NCI-H2107 treated with DMSO at 0.1 percent for 48 hours (cell line): ENCODE measurements at regions not wholly inside any gene's neighbourhood (a gene's known extent, or its start where the extent isn't known, plus 50 kb on each side); places are given as distances from the start of the nearest gene placed in this dataset.

ENCODE experiments used
- DNase-seq: peaks from one replicate; lab custom pipeline; 2025; ENCODE audit not compliant: unreplicated experiment; lab: John Stamatoyannopoulos, UW

DNA sequence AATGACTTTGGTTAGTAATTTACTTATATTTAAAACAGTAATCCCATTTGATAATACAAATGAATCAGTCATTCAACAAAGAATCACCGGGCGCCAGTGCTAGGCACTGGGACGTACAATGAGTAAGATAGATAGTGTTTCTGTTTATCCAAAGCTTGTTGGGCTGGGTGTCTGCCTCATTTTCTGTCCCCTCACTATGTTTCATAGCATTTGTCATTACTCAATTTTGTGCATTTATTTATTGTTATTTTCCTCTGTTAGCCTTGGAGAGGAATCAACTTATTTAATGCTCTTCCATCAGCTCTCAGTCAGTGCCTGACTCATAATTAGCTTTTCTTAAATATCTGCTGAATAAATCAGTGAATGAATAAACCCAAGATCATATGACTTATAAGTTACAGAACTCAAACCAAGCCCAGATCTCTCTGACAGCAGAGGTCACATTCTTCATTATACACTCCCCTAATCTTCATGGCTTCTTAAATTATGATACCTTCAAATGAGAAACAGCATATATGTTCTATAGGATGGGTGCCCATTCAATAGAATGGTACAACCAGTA, 86.2 kb downstream of the TSPAN8 start:
- DNase-seq = no peak

DNA sequence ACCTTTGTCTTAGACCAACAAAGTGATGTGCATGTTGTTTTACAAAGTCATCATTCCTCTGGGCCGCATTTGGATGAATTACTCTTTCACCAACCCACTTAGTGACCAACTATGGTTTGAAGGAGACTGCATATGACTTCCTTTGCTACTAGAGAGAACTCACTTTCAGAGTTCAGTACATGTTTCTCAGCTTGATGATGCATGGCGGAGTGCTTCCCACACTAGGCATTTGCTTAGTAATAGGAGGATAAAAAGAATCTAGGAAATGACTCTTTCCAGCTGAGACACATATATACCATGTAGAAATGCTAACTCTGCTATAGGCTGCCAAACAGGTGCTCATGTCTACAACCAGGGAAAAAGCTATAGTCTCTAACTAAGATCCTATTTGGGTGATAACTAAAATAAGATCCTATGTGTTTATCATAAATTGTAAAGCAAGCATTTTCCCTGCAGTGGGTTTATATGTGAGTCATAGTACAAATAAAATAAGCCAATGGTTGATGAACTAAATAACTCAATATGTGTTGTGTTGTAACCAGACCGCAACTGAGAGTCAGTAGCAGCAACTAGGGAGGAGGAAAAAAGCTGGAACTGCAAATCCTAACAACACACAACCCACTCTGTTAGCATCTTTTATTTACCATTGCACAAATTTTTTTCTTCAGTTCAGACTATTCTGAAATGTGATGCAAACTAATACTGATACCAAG, 87.2 kb downstream of the TSPAN8 start:
- no peak for DNase-seq

DNA sequence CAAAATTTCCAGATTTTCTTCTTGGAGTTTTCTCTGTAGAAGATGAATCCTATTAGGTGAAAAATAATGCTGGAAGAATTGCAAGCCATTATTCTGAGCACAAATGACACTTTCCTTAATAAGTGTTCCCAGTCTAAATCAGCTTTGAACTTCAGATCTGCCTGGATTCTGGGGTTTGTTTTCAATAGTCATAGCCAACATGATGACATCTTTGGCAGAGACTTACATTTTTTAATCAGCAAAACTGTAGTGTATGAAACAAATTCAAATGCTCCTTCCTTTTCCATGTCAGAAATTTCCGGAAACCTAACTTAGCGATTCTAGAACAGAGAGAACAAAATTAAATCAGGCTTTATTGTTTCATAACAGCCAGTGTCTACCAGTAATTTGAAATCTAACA, 88.5 kb downstream of the TSPAN8 start:
- no peak for DNase-seq

DNA sequence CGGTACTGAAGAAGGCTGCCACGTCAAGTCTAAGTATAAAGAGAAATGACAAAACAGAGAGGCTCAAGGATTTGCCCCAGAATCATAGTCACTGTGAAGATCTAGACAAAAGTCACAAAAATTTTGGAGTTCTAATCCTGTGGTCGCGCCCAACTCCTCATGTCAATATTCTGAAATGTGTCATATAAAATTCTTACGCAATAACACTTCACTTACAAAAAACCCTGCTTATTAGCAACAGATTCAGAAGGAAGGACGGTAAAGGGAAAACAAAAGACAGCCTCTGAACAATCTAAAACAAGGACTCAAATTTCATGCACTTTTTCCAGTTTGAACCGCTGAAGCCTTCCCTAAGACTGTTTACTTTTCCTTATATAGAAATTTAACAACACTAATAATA, 94.7 kb downstream of the TSPAN8 start:
- DNase-seq = no peak

DNA sequence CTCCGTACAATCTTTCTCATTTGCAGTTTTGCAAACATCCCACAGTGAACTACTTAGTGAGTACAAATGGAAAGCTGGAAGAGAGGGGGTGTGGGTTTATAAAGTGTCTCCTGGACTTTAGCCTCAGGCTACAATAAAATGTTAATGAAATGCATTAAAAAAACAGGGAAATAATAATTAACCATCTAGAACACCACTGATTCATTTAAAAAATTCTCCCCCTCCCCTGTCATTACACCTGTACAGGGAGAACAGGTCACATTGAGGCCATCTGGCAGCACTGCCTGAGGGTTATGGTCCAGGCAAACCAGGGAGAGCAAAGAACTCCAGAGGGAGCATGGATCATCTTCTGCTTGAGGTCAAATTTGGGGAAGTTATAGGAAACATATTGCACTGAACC, 96.3 kb downstream of the TSPAN8 start:
- no peak for DNase-seq

DNA sequence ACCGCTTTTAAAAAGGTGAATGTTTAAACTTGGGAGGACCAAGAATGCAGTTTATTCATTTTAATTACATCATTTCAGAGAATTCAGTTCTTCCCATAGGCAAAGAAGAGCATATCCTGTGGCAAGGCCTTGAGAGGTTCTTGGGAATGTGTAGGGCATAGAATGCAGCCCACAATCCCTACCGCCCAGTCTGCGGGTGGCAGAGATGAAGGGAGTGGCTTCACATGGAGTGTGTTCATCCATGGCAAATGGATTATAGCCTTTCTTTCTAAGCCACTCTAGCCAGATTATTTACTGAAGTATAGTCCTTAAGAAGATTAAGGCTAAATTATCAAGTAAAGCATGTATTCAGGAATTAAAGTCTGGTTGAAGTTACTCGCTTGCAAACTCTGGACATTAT, 97.4 kb downstream of the TSPAN8 start:
- no peak for DNase-seq

DNA sequence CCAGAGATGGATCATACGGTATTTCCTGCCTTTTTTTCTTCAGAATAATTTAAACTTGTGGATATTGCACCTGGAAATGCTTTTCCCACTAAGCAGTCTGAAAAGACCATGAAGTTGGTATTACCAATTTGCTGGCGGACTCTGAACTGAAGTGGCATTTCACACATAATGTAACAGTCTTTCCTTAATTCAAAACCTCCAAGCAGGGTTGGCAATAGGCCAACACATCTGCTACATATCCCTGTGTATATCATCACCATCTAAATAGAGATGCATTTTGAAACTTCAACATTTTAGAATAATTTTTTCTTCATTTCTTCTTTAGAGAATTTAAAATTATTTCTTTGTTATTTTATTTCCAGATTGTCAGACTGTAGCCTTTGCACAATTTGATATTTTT, 100.5 kb downstream of the TSPAN8 start:
- no peak for DNase-seq

DNA sequence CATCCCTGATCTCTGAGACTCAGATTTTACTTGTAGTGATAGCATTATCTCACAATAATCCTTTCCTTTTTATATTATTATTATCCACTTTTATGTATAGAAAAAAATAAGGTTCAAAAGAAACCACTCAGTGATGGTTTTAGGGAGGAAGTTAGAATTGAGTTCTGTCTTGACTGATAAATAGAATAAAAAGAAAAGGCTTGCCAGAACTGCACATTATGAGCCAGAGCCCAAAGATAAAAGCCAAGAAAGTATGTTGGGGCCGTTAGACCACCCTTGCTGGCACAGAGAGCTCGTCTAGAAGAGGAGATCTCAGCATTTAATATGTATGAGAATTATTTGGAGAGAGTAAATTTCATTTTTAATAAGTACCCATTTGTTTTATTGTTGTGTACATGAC, 103.2 kb downstream of the TSPAN8 start:
- DNase-seq = no peak

DNA sequence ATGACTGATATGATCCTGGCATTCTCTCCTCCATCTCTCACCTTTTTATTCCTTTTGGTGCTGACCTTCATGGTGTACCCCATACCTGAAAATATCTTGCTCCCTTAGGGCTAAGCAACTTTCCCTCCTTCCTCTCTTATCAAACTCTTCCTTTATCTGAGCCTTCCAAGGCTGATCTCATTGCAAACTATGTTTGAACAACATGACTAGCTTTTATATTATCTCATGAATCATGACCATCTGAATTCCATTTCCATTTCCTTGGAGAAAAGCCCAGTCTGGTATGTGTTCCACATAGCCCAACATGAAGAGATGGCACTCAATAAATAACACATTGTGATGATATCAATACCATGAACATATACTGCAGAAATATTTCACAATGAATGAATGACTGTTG, 111.6 kb downstream of the TSPAN8 start:
- no peak for DNase-seq

DNA sequence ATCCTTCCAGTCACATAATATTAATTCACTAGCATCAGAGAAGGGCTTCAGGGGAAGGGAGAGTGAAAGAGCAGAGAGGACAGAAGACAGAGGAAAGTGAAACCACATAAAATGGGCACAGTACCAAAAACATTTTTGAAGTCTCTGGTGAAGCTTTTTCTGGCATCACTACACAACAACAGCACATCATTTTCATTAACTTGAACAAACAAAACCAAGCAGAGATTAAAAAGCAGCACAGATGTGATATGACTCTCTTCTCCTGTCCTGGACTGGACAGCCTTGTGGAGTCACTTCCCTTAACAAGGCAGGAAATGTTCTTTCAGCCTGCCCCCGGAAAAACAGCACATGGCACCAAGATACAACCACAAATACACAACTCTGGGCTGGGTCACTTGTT, 112.0 kb downstream of the TSPAN8 start:
- no peak for DNase-seq

DNA sequence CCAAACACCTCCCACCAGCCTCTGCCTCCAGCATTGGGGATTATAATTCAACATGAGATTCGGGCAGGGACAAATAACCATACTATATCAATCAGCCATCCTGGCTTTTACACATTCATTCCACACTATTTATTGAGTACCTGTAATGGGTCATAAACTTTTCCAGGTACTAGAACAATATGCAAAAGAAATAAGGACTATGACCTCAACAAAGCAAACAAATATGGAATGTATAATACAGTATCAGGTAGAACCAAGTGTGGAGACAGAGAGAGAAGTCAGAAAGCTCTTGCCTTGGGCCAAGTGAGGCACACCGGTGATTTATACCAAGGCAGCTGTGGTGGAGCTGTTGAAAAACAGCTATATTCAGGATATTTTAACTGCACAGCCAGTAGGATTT, 116.3 kb downstream of the TSPAN8 start:
- no peak for DNase-seq

DNA sequence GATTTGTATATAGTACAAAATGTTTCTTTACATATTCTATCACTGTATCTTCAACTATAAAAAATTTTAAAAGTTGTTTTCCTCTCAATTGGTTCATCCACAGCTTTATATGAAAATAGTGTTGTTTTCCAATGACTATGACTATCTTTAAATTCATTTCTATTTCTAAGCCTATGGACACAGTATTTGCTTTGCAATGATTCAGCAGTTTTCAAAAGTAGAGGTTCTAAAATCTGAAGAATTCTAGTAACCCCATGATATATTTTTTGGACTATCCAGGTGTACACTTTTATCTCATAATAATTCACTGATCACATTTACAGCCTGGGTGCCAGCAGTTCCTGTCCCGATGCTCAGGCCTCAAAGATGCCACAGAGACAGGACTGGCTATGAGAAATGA, 118.4 kb upstream of the PTPRR start:
- no peak for DNase-seq

DNA sequence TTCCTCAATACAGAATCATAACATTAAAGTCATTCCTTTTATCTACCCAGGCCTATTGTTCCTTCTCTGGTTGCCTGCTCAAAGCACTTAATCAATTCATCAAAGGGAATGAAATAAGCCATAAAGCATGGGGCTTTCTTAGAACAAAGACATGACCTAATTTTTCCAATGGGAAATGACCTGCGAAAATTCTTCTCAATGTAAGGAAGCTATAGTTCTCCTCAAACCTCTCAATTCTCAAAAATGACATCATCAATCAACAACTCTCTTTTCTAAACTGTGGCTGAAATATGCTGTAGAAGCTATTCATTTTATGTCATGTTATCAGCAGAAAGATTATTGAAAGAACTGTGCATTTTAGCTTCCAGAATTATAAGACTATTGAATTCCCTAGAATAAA, 116.0 kb upstream of the PTPRR start:
- DNase-seq = no peak

DNA sequence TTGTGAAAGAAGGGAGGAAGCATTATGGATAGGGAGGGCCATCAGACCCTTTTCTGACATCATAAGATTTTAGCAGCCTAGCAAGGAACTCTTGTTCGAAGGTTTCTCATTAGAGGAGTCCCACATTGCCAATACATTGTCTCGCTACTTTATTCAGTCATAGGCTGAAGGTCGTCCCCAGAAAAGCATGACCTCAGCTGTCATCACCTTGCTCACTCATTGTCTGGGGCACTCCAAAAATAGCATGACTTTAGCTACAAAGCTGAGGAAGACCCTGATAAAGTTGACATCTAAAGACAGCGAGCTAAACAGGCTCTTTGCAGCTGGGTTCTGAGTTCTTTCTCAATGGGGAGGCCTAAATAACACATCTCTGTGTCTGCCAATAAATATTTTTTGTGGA, 112.4 kb upstream of the PTPRR start:
- no peak for DNase-seq

DNA sequence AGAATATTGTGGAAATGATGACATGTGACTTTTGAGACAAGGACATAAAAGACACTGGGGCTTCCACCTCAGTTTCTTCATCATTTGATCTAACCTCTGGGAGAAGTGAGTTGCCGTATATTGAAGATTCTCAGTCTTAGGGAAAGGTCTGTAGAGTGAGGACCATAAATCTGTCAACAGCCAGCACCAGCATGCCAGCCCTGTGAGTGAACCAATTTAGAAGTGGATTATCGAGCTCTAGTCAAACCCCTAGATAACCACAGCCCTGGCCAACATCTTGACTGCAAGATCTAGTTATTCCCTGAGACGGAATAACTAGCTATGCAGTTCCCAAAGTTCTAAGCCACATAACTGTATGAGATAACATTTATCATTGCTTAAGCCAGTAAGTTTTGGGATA, 108.8 kb upstream of the PTPRR start:
- no peak for DNase-seq

DNA sequence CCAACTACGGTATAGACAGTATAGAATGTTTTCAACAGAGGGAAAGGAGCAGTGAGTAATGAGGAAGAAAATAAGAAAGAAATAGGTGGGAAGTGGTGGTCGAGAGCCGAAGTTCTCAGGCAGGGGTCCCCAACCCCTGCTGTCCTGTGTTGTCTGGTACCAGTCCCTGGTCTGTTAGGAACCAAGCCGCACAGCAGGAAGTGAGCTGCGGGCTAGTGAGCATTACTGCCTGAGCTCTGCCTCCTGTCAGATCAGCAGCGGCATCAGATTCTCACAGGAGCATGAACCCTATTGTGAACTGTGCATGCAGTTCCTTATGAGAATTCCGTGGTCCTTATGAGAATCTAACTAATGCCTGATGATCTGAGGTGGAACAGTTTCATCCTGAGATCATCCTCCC, 107.3 kb upstream of the PTPRR start:
- no peak for DNase-seq

DNA sequence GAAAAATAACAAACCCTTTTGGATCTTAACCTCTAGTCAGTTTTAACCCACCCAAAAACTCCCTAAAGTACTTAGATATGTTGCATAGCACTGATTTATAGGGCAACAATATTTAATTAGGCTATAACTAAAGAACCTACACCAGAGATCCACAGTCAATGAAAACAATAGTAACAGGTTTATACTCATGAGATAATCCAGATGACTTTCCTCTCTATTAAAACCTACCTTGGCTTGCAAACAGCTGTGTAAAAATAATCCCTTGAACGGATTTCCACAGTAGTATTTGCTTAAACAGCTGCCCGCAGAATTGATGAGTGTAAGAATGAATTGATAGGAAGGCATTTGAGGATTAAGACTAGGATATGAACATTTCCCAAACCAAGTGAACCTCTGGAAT, 104.3 kb upstream of the PTPRR start:
- DNase-seq = no peak

DNA sequence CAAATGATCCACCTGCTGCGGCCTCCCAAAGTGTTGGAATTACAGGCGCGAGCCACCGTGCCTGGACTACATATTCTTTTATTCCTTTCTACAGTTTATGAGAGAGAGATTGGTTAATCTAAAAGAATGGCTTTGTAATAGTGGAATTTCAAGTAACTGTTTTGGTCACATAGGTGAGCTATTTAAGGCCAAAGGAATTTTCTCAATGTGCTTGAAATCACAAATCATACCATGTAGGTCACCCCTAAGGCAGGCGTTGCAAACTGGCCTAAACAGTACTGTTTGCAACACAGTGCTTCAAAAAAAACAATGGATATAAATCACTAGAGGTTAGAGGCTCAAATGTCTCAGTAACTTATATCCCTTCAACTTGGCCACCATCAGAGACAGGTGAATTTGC, 103.7 kb upstream of the PTPRR start:
- DNase-seq = no peak

DNA sequence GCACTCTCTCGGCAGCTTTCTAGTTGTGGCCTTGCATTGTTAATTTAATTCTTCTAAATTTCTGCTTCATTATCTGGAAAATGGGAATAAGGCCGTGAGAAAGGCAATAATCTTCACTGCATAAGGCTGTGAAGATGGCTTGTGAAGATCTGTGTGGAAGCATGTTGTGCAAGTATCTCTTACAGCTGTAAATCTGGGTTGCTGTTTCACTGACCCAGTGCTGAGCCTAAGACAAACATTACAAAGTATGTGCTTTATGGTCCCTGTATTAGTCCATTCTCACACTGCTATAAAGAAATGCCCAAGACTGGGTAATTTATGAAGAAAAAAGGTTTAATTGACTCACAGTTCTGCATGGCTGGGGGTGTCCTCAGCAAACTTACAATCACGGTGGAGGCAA, 101.0 kb upstream of the PTPRR start:
- no peak for DNase-seq

DNA sequence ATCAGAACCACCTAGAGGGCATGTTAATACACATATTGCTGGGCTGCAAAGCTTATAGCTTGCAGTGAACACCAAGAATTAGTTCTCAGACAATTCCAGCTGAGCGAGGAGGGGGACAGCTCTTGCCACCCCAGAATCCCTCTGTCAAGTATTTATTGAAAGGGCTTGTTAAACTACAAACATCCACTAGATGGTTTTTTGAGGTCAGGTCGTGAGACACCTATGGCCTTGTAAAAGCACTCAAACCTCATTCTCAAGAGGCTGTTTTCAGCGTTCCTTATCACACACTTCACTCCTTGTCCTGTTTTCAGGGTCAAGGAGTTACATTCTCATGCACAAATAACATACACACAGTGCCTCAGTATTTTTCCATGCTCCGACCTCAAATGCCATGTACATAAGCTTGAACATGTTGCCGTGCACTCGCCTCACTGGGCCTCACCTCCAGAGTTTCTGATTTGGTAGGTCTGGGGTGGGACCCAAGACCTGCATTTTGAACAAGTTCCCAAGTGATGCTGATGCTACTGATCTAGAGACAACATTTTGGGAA, 98.8 kb upstream of the PTPRR start:
- DNase-seq = no peak

DNA sequence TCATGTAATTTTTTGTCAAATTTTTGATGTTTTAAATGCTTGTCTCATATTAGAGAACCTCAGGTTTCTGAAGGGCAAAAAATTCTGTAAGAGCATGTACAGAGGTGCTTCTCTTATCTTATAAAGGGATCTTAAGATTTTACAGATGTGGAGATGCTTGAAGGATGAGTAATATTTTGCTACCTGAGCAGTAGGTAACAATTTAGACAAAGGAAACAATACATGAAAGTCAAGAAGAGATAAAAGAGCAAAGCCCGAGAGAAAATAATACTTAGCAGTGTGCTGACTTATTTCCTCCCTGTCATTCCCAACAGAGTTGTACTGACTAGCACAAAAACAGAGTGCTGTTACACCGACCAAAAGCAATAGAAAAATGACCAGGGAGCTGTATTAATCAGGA, 98.1 kb upstream of the PTPRR start:
- no peak for DNase-seq

DNA sequence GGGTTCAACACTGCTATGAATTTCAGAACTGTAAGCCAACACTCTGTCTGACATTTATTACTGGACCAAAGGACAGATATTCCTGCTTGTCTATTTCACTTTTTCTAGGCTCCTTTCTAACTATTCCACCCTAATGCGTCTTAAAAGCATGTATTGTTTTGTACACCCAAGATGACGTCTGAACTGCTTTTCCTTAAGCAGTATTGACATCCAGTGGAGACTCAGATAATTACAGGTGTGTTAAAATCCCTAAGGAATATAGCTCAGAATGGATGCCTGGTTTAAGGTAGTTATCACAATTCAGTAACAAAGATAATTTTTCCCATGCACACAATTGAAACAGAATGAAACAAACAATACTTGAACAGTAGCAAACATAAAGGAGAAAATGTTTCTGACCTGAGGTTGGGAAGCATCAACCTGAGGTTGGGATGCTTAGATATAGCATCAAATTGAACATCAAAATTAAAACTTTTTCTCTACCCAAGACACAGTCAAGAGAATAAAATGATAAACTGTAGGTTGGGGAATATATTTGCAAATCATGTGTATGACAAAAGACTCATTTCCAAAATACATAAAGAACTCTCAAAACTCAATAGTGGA, 93.7 kb upstream of the PTPRR start:
- peak; percentile 12 for DNase-seq

DNA sequence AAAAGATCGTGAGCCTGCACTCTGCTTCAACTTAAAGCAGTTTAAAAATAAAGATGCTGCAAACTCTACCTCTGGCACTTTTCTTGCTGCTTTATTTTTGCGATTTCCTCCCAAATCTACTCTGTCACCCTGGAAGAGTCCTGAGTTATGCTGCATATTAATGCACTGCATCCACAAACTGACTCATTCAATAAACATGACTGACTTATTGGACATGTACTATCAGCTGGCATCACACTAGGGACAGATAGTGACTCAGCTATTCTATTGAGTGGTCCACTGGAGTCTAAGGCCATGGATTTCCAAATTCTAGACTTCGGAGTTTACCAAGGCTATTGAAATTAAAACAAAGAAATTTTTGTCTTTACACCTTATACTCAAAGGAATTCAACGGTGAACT, 90.7 kb upstream of the PTPRR start:
- no peak for DNase-seq
